WTC11 (cell line): ENCODE measurements at regions not wholly inside any gene's neighbourhood (a gene's known extent, or its start where the extent isn't known, plus 50 kb on each side); places are given as distances from the start of the nearest gene placed in this dataset.

Experiments
- ATAC-seq: fragments of 200-7000 bp; cut with Tn5 transposase; 2 replicates; pipeline ENCODE4 v1.10.0; 2021; ENCODE audit warnings: mild to moderate bottlenecking, moderate library complexity
- CTCF ChIA-PET: fragments of 300-600 bp; sonication (Branson Sonifier 250); formaldehyde crosslinking; loops from one replicate; lab custom pipeline; 2021; ENCODE audit warnings: antibody characterized with exemption; lab: Charles Lee
- POLR2A ChIA-PET: fragments of 350-600 bp; sonication (Branson Sonifier 250); formaldehyde crosslinking; loops from one replicate; lab custom pipeline; 2021; ENCODE audit warnings: antibody characterized with exemption; lab: Charles Lee
- DNase-seq: peaks from one replicate; pipeline ENCODE4 v3.0.0; 2021; ENCODE audit warnings: low spot score
- H3K27ac Mint-ChIP-seq: 2 replicates; pipeline ENCODE4 v1.8.0; 2021; ENCODE audit warnings: mixed read lengths
- H3K27me3 Mint-ChIP-seq: 2 replicates; pipeline ENCODE4 v1.8.0; 2021; ENCODE audit warnings: low read depth, mild to moderate bottlenecking, moderate library complexity, mixed read lengths
- H3K36me3 Mint-ChIP-seq: 2 replicates; pipeline ENCODE4 v1.8.0; 2021; ENCODE audit warnings: mixed read lengths
- H3K4me1 Mint-ChIP-seq: 2 replicates; pipeline ENCODE4 v1.8.0; 2022; ENCODE audit warnings: mixed read lengths
- H3K4me3 Mint-ChIP-seq: 2 replicates; pipeline ENCODE4 v1.8.0; 2021; ENCODE audit warnings: mild to moderate bottlenecking, moderate library complexity, mixed read lengths
- H3K9me3 Mint-ChIP-seq: 2 replicates; pipeline ENCODE4 v1.8.0; 2021; ENCODE audit warnings: mixed read lengths
- ATF1 ChIP-seq: sonication (generic); formaldehyde crosslinking; IDR thresholded peaks from 2 replicates; pipeline ENCODE4 v1.8.1; 2023; ENCODE audit warnings: mild to moderate bottlenecking, moderate library complexity, missing genetic modification reagents
- ATF6 ChIP-seq: sonication (generic); formaldehyde crosslinking; IDR thresholded peaks from 2 replicates; pipeline ENCODE4 v1.8.1; 2023; ENCODE audit warnings: mild to moderate bottlenecking, missing genetic modification reagents
- CDX4 ChIP-seq: fragments of 250-450 bp; sonication (Bioruptor Pico); IDR thresholded peaks from 2 replicates; pipeline ENCODE4 v1.9.0; 2021; ENCODE audit warnings: moderate library complexity, mild to moderate bottlenecking, inconsistent platforms, borderline replicate concordance
- EMX1 ChIP-seq: fragments of 250-450 bp; sonication (Bioruptor Pico); IDR thresholded peaks from 2 replicates; pipeline ENCODE4 v1.8.0; 2021; ENCODE audit warnings: mild to moderate bottlenecking
- ETV6 ChIP-seq: sonication (generic); formaldehyde crosslinking; IDR thresholded peaks from 2 replicates; pipeline ENCODE4 v1.8.1; 2022; ENCODE audit warnings: mild to moderate bottlenecking, missing genetic modification reagents
- FOXJ3 ChIP-seq: sonication (generic); formaldehyde crosslinking; IDR thresholded peaks from 2 replicates; pipeline ENCODE4 v1.9.0; 2021; ENCODE audit warnings: missing genetic modification reagents, mild to moderate bottlenecking, borderline replicate concordance
- GABPB1 ChIP-seq: sonication (generic); formaldehyde crosslinking; IDR thresholded peaks from 2 replicates; pipeline ENCODE4 v1.8.1; 2023; ENCODE audit warnings: mild to moderate bottlenecking, missing genetic modification reagents
- GRHL2 ChIP-seq: fragments of 250-450 bp; sonication (Bioruptor Pico); IDR thresholded peaks from 2 replicates; pipeline ENCODE4 v1.8.0; 2022; ENCODE audit warnings: mild to moderate bottlenecking, moderate library complexity; ENCODE audit not compliant: insufficient replicate concordance, severe bottlenecking
- GTF2I ChIP-seq: fragments of 250-450 bp; sonication (Bioruptor Pico); conservative IDR thresholded peaks from 2 replicates; pipeline ENCODE4 v1.4.0; 2021; ENCODE audit warnings: mild to moderate bottlenecking
- JAZF1 ChIP-seq: fragments of 250-450 bp; sonication (Bioruptor Pico); IDR thresholded peaks from 2 replicates; pipeline ENCODE4 v1.9.0; 2021; ENCODE audit warnings: moderate library complexity, mild to moderate bottlenecking, inconsistent platforms
- MXD4 ChIP-seq: fragments of 250-450 bp; sonication (Bioruptor Pico); IDR thresholded peaks from 2 replicates; pipeline ENCODE4 v1.8.0; 2021; ENCODE audit warnings: mild to moderate bottlenecking, moderate library complexity, borderline replicate concordance
- PRRX2 ChIP-seq: fragments of 250-450 bp; sonication (Bioruptor Pico); IDR thresholded peaks from 2 replicates; pipeline ENCODE4 v1.8.0; 2021; ENCODE audit warnings: mild to moderate bottlenecking
- TEAD1 ChIP-seq: sonication (generic); formaldehyde crosslinking; IDR thresholded peaks from 2 replicates; pipeline ENCODE4 v1.8.0; 2022; ENCODE audit warnings: mild to moderate bottlenecking, missing genetic modification reagents
- ZBTB21 ChIP-seq: sonication (generic); formaldehyde crosslinking; IDR thresholded peaks from 2 replicates; pipeline ENCODE4 v1.8.1; 2023; ENCODE audit warnings: mild to moderate bottlenecking, missing genetic modification reagents, borderline replicate concordance
- ZBTB43 ChIP-seq: sonication (generic); formaldehyde crosslinking; IDR thresholded peaks from 2 replicates; pipeline ENCODE4 v1.8.1; 2023; ENCODE audit warnings: mild to moderate bottlenecking, missing genetic modification reagents
- ZNF423 ChIP-seq: fragments of 250-450 bp; sonication (Bioruptor Pico); IDR thresholded peaks from 2 replicates; pipeline ENCODE4 v2.1.2; 2022; ENCODE audit warnings: mild to moderate bottlenecking, moderate library complexity

- H3K4me3 Mint-ChIP-seq, result no peak overlapping the region
- ATAC-seq, result no peak
- no peaks in the 10 kb centered on the region; the same call in 1 of the 2 replicates for H3K27me3 Mint-ChIP-seq
- DNase-seq, result no peak
- H3K36me3 Mint-ChIP-seq, result no peaks in the 10 kb centered on the region
- POLR2A ChIA-PET, result no interaction called here
- no peak overlapping the region for H3K27ac Mint-ChIP-seq
- CTCF ChIA-PET, result no interaction called here
- H3K9me3 Mint-ChIP-seq, result peaks cover 17% of the 10 kb centered on the region
- TF ChIP-seq PRRX2, result no peak
- TF ChIP-seq JAZF1, result no peak
- no peak for TF ChIP-seq ZBTB21 (CRISPR knock-in tag)
- TF ChIP-seq ATF1 (CRISPR knock-in tag), result no peak
- TF ChIP-seq GRHL2 (CRISPR knock-in tag), result no peak
- no peak for TF ChIP-seq FOXJ3 (CRISPR knock-in tag)
- no peak for TF ChIP-seq ATF6 (CRISPR knock-in tag)
- TF ChIP-seq GTF2I (CRISPR knock-in tag), result no peak
- no peak for TF ChIP-seq MXD4 (CRISPR knock-in tag)
- H3K4me1 Mint-ChIP-seq, result no peaks in the 10 kb centered on the region
Measured at GRCh38 chr22:49188091-49188490, 639.6 kb downstream of the BRD1 start.

- no peak for TF ChIP-seq ETV6 (CRISPR knock-in tag)
- TF ChIP-seq ZBTB43 (CRISPR knock-in tag), result no peak
- TF ChIP-seq EMX1 (CRISPR knock-in tag), result no peak
- TF ChIP-seq GABPB1, result no peak
- no peak for TF ChIP-seq TEAD1 (CRISPR knock-in tag)
- ChIA-PET POLR2A (no interaction called here), CTCF (no interaction called here)
- peaks cover 17% of the 10 kb centered on the region for H3K9me3 Mint-ChIP-seq
- H3K27ac Mint-ChIP-seq, result no peak overlapping the region
- ATAC-seq, result no peak
- H3K27me3 Mint-ChIP-seq, result no peaks in the 10 kb centered on the region; the same call in 1 of the 2 replicates
- H3K4me3 Mint-ChIP-seq, result no peak overlapping the region
- DNase-seq, result no peak
- H3K36me3 Mint-ChIP-seq, result no peaks in the 10 kb centered on the region
- H3K4me1 Mint-ChIP-seq, result no peaks in the 10 kb centered on the region
Measured at GRCh38 chr22:49186762-49187161, 640.9 kb downstream of the BRD1 start.

GRCh38 chr22:49186293-49186692 lies 641.4 kb downstream of the BRD1 start:
- CTCF ChIA-PET, result no interaction called here
- H3K4me1 Mint-ChIP-seq, result no peaks in the 10 kb centered on the region
- POLR2A ChIA-PET, result no interaction called here
- TF ChIP-seq ATF6 (CRISPR knock-in tag), result no peak
- no peak for TF ChIP-seq CDX4
- TF ChIP-seq ZNF423, result no peak
- H3K27me3 Mint-ChIP-seq, result no peaks in the 10 kb centered on the region; the same call in 1 of the 2 replicates
- DNase-seq (no peak), ATAC-seq (no peak)
- H3K4me3 Mint-ChIP-seq, result no peak overlapping the region
- peaks cover 17% of the 10 kb centered on the region for H3K9me3 Mint-ChIP-seq
- no peak overlapping the region for H3K27ac Mint-ChIP-seq
- H3K36me3 Mint-ChIP-seq, result no peaks in the 10 kb centered on the region
